Trophoblast cell (in vitro differentiated cells and primary cell): ENCODE measurements at regions not wholly inside any gene's neighbourhood (a gene's known extent, or its start where the extent isn't known, plus 50 kb on each side); places are given as distances from the start of the nearest gene placed in this dataset.

Source experiments
- DNase-seq, 2 donors: peaks; one replicate each; pipeline ENCODE4 v3.0.0-alpha.2; 2016
- H2AFZ ChIP-seq: 2 replicates; pipeline ENCODE4 v1.6.1; 2013; ENCODE audit warnings: low read length, moderate library complexity, mild to moderate bottlenecking; ENCODE audit not compliant: insufficient read depth, poor library complexity
- H2AK5ac ChIP-seq: 2 replicates; pipeline ENCODE4 v1.6.1; 2013; ENCODE audit warnings: mild to moderate bottlenecking, low read length
- H2BK120ac ChIP-seq: 2 replicates; pipeline ENCODE4 v1.6.1; 2013; ENCODE audit warnings: low read length, mild to moderate bottlenecking, moderate library complexity; ENCODE audit not compliant: insufficient read depth, poor library complexity
- H2BK12ac ChIP-seq: 2 replicates; pipeline ENCODE4 v1.6.1; 2013; ENCODE audit warnings: mild to moderate bottlenecking, low read length, moderate library complexity
- H2BK5ac ChIP-seq: 2 replicates; pipeline ENCODE4 v1.6.1; 2013; ENCODE audit warnings: low read length, low read depth, moderate library complexity, mild to moderate bottlenecking; ENCODE audit not compliant: poor library complexity
- H3K14ac ChIP-seq: 2 replicates; pipeline ENCODE4 v1.6.1; 2013; ENCODE audit warnings: mild to moderate bottlenecking, low read length
- H3K18ac ChIP-seq: 2 replicates; pipeline ENCODE4 v1.6.1; 2013; ENCODE audit warnings: mild to moderate bottlenecking, low read length
- H3K23ac ChIP-seq: 2 replicates; pipeline ENCODE4 v1.6.1; 2013; ENCODE audit warnings: low read length
- H3K27ac ChIP-seq: 2 replicates; pipeline ENCODE4 v1.5.1; 2013; ENCODE audit warnings: low read depth, mild to moderate bottlenecking, inconsistent platforms, low read length, moderate library complexity
- H3K27me3 ChIP-seq: 2 replicates; pipeline ENCODE4 v1.6.1; 2013; ENCODE audit warnings: inconsistent platforms, mild to moderate bottlenecking, low read length, moderate library complexity; ENCODE audit not compliant: insufficient read depth
- H3K36me3 ChIP-seq, 2 experiments: 1 replicate in 1 of 2; 2 replicates in 1 of 2; pipeline ENCODE4 v1.6.1; 2013; ENCODE audit warnings: low read length in 2 of 2, mild to moderate bottlenecking in 2 of 2, moderate library complexity in 1 of 2; ENCODE audit not compliant: insufficient read depth in 2 of 2, control insufficient read depth in 1 of 2
- H3K4ac ChIP-seq: 2 replicates; pipeline ENCODE4 v1.6.1; 2013; ENCODE audit warnings: low read depth, mild to moderate bottlenecking, low read length, moderate library complexity
- H3K4me1 ChIP-seq, 2 experiments: 1 replicate in 1 of 2; 2 replicates in 1 of 2; pipeline ENCODE4 v1.6.1; 2013; ENCODE audit warnings: low read length in 2 of 2, mild to moderate bottlenecking in 2 of 2, moderate library complexity in 1 of 2; ENCODE audit not compliant: insufficient read depth in 2 of 2, control insufficient read depth in 1 of 2
- H3K4me2 ChIP-seq: 2 replicates; pipeline ENCODE4 v1.6.1; 2013; ENCODE audit warnings: inconsistent platforms, mild to moderate bottlenecking, low read length, moderate library complexity
- H3K4me3 ChIP-seq: 2 replicates; pipeline ENCODE4 v1.5.1; 2013; ENCODE audit warnings: mild to moderate bottlenecking, low read depth, low read length, inconsistent platforms
- H3K79me1 ChIP-seq: one replicate; pipeline ENCODE4 v1.6.1; 2013; ENCODE audit warnings: low read length
- H3K79me2 ChIP-seq: 2 replicates; pipeline ENCODE4 v1.6.1; 2013; ENCODE audit warnings: low read length, mild to moderate bottlenecking; ENCODE audit not compliant: control insufficient read depth, insufficient read depth, poor library complexity
- H3K9ac ChIP-seq: 2 replicates; pipeline ENCODE4 v1.6.1; 2013; ENCODE audit warnings: mild to moderate bottlenecking, low read length
- H3K9me3 ChIP-seq: 2 replicates; pipeline ENCODE4 v1.6.1; 2013; ENCODE audit warnings: low read depth, mild to moderate bottlenecking, control low read depth, inconsistent platforms, low read length; ENCODE audit not compliant: insufficient read depth
- H4K12ac ChIP-seq: 2 replicates; pipeline ENCODE4 v1.6.1; 2013; ENCODE audit warnings: low read depth, mild to moderate bottlenecking, low read length, moderate library complexity
- H4K8ac ChIP-seq: 2 replicates; pipeline ENCODE4 v1.6.1; 2013; ENCODE audit warnings: low read depth, mild to moderate bottlenecking, low read length, moderate library complexity
- H4K91ac ChIP-seq: one replicate; pipeline ENCODE4 v1.6.1; 2013; ENCODE audit warnings: low read depth, mild to moderate bottlenecking, low read length, moderate library complexity
- WGBS: extraction: QIAGEN DNeasy Blood & Tissue Kit; methylation state at CpG from one replicate; pipeline ENCODE4 v1.1.7; 2013; ENCODE audit warnings: missing lambda C conversion rate; ENCODE audit not compliant: insufficient read length, insufficient coverage; ENCODE audit errors: extremely low coverage; 5-methylcytosine and 5-hydroxymethylcytosine counted together

- Histone ChIP-seq H3K4me3 (no peak overlapping the region), H2BK120ac (no peak overlapping the region), H3K18ac (no peak overlapping the region), H2BK12ac (no peak overlapping the region), H3K79me2 (no peaks in the 10 kb centered on the region), H4K12ac (no peak overlapping the region), H2AFZ (no peak overlapping the region), H3K4me2 (no peak overlapping the region), H2AK5ac (peak overlapping the region; percentile 12), H3K9me3 (peaks cover 4% of the 10 kb centered on the region), H3K27me3 (no peaks in the 10 kb centered on the region), H3K23ac (no peak overlapping the region), H3K27ac (no peak overlapping the region), H3K79me1 (peaks cover 3% of the 10 kb centered on the region), H3K4ac (no peak overlapping the region), H3K9ac (no peak overlapping the region), H3K4me1 (peaks cover 11 to 12% of the 10 kb centered on the region in 2 experiments), H3K14ac (no peak overlapping the region), H3K36me3 (no peaks in the 10 kb centered on the region), H4K8ac (no peak overlapping the region), H2BK5ac (no peak overlapping the region), H4K91ac (no peak overlapping the region)
- no peak for DNase-seq
- no CpG with 5 or more reads among the region's 9 CpGs for WGBS
Observed at GRCh38 chr7:101719123-101719470, 90.0 kb upstream of the MYL10 start.

- no peak overlapping the region for H3K18ac ChIP-seq
Observed at GRCh38 chr7:101720324-101720723, 91.2 kb upstream of the MYL10 start.

GRCh38 chr7:101722247-101722646, 93.2 kb upstream of the MYL10 start:
- Histone ChIP-seq H2BK12ac (no peak overlapping the region), H2BK120ac (no peak overlapping the region), H3K18ac (no peak overlapping the region), H3K4me1 (peaks cover 11 to 12% of the 10 kb centered on the region in 2 experiments), H4K8ac (no peak overlapping the region), H3K14ac (no peak overlapping the region), H3K79me1 (peaks cover 3% of the 10 kb centered on the region), H3K4me2 (no peak overlapping the region), H3K4ac (no peak overlapping the region), H3K27ac (no peak overlapping the region), H3K79me2 (no peaks in the 10 kb centered on the region), H2BK5ac (no peak overlapping the region), H3K27me3 (peaks cover 2% of the 10 kb centered on the region), H3K23ac (no peak overlapping the region), H3K9ac (no peak overlapping the region), H3K36me3 (no peaks in the 10 kb centered on the region), H4K12ac (no peak overlapping the region), H2AK5ac (no peak overlapping the region), H3K4me3 (no peak overlapping the region), H3K9me3 (peaks cover 3% of the 10 kb centered on the region), H2AFZ (no peak overlapping the region), H4K91ac (no peak overlapping the region)
- no peak for DNase-seq
- WGBS = no CpG with 5 or more reads among the region's 21 CpGs

More at GRCh38 chr7:101720324-101720723, 91.2 kb upstream of the MYL10 start:
- Histone ChIP-seq H4K8ac (no peak overlapping the region), H3K4me2 (no peak overlapping the region), H3K27me3 (peaks cover 2% of the 10 kb centered on the region), H3K79me1 (peaks cover 3% of the 10 kb centered on the region), H2BK120ac (no peak overlapping the region), H3K14ac (no peak overlapping the region), H3K27ac (no peak overlapping the region), H3K4ac (no peak overlapping the region), H2AFZ (no peak overlapping the region), H3K4me1 (peaks cover 11 to 12% of the 10 kb centered on the region in 2 experiments), H2BK12ac (no peak overlapping the region), H3K9ac (no peak overlapping the region), H3K23ac (no peak overlapping the region), H4K12ac (no peak overlapping the region), H2BK5ac (no peak overlapping the region), H3K9me3 (peaks cover 2% of the 10 kb centered on the region), H3K4me3 (no peak overlapping the region), H2AK5ac (no peak overlapping the region), H3K79me2 (no peaks in the 10 kb centered on the region), H3K36me3 (no peaks in the 10 kb centered on the region), H4K91ac (no peak overlapping the region)
- no CpG with 5 or more reads among the region's 5 CpGs for WGBS
- DNase-seq = no peak

DNA sequence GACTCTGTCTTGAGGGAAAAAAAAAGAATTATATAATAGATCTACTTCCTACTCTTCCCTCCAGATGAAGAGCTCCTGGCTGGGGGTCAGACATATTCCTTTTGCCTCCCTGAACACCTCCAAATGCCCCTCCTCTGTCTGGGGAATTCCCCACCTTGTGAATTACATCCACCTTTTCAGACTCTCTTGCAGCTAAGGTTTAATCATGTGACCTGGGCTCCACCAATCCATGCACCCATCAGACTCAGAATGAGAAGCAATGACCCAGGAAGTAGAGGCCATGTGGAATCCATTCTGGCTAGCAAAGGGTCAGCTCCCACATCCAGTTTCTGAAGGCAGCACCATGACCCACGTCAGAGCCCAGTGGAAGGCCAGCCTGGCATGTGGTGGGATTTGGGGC, 93.6 kb upstream of the CUX1 start:
- H3K4me3 ChIP-seq = no peak overlapping the region
- no peak overlapping the region for H2AK5ac ChIP-seq
- no peak overlapping the region for H4K91ac ChIP-seq
- no peak overlapping the region for H2BK120ac ChIP-seq
- peaks cover 2% of the 10 kb centered on the region for H3K27me3 ChIP-seq
- no peak overlapping the region for H3K27ac ChIP-seq
- no peak overlapping the region for H3K9ac ChIP-seq
- H3K14ac ChIP-seq = no peak overlapping the region
- H3K9me3 ChIP-seq = peaks cover 3% of the 10 kb centered on the region
- H2BK5ac ChIP-seq = no peak overlapping the region
- H3K4ac ChIP-seq = no peak overlapping the region
- no peaks in the 10 kb centered on the region for H3K36me3 ChIP-seq
- H3K79me1 ChIP-seq = no peaks in the 10 kb centered on the region
- H3K79me2 ChIP-seq = no peaks in the 10 kb centered on the region
- DNase-seq = no peak
- H3K23ac ChIP-seq = no peak overlapping the region
- no CpG with 5 or more reads among the region's 1 CpG for WGBS
- H2AFZ ChIP-seq = no peak overlapping the region
- H3K4me1 ChIP-seq = no peaks in the 10 kb centered on the region
- H4K8ac ChIP-seq = no peak overlapping the region
- no peak overlapping the region for H3K4me2 ChIP-seq
- H2BK12ac ChIP-seq = no peak overlapping the region
- no peak overlapping the region for H4K12ac ChIP-seq
- no peak overlapping the region for H3K18ac ChIP-seq
